Progenitor cell of endocrine pancreas (in vitro differentiated cells): ENCODE measurements at regions not wholly inside any gene's neighbourhood (a gene's known extent, or its start where the extent isn't known, plus 50 kb on each side); places are given as distances from the start of the nearest gene placed in this dataset.

Experiments used
- DNase-seq: peaks from one replicate; pipeline ENCODE4 v3.0.0; 2021; ENCODE audit warnings: low spot score; ENCODE audit not compliant: unreplicated experiment
- H3K27ac Mint-ChIP-seq: 2 replicates; pipeline ENCODE4 v1.8.0; 2021; ENCODE audit warnings: mild to moderate bottlenecking, moderate library complexity, mixed read lengths
- H3K27me3 Mint-ChIP-seq: 2 replicates; pipeline ENCODE4 v1.8.0; 2021; ENCODE audit warnings: mixed read lengths
- H3K36me3 Mint-ChIP-seq: 2 replicates; pipeline ENCODE4 v1.8.0; 2022; ENCODE audit warnings: mixed read lengths; ENCODE audit not compliant: insufficient read depth
- H3K4me1 Mint-ChIP-seq: 2 replicates; pipeline ENCODE4 v1.8.0; 2021; ENCODE audit warnings: low read depth, mixed read lengths
- H3K4me3 Mint-ChIP-seq: 2 replicates; pipeline ENCODE4 v1.8.0; 2021; ENCODE audit warnings: low read depth, mild to moderate bottlenecking, moderate library complexity, mixed read lengths
- H3K9me3 Mint-ChIP-seq: 2 replicates; pipeline ENCODE4 v1.8.0; 2021; ENCODE audit warnings: low read depth, mixed read lengths
- TF ChIP-seq, protein P1 (sequence below): fragments of 200-600 bp; sonication (generic); IDR thresholded peaks from one replicate; pipeline ENCODE4 v1.5.0; 2021; ENCODE audit warnings: antibody characterized with exemption, mild to moderate bottlenecking; ENCODE audit not compliant: unreplicated experiment

DNA sequence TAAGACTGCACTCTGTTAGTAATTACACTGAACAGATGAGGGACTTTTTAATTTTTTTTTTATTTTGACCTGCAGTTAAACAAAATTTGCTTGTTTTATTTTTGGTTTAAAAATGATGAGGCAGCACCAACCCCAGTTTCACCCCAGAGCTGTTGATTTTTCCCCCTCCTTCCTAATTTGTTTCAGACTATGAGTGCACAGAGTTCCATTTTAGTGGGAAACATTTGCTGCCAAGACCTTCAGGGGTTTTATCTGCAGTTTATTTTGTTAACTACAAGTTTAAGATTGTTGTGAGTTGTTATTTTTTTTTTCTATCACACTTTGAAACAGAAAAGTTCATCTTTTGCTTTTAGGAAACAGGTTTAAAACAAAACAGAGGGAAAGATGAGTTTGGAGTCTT, 455.9 kb upstream of the NR2F2 start:
- H3K4me3 Mint-ChIP-seq, result no peak overlapping the region

DNA sequence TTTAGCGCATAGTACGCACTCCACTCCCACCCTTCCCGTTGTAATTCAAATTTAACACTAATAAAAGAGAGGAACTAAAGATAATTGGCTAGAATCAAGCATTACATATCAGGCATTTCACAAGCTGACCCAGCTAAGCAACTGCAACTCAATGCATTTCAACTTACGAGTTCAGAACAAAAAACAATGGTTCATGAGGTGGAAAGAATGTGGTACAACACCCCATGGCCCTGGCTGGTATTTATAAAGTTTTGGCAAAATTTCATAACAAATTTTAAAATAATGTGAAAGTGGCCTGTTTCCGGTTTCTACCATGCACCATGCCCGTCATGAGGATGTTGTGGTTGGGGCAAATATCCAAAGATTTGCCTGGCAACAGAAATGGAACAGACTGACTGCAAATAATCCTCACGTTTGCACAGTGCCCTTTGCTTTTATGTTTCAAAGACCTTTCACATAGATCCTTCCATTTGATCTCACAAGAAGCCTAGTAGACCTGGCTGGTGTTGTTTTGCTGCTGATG, 455.3 kb upstream of the NR2F2 start:
- Mint-ChIP-seq H3K4me1 (no peaks in the 10 kb centered on the region), H3K4me3 (no peak overlapping the region)

More for the DNA sequence above, 455.9 kb upstream of the NR2F2 start:
- H3K27me3 Mint-ChIP-seq, result no peaks in the 10 kb centered on the region
- no peaks in the 10 kb centered on the region for H3K36me3 Mint-ChIP-seq
- no peak overlapping the region for H3K27ac Mint-ChIP-seq
- TF ChIP-seq, protein P1, sequence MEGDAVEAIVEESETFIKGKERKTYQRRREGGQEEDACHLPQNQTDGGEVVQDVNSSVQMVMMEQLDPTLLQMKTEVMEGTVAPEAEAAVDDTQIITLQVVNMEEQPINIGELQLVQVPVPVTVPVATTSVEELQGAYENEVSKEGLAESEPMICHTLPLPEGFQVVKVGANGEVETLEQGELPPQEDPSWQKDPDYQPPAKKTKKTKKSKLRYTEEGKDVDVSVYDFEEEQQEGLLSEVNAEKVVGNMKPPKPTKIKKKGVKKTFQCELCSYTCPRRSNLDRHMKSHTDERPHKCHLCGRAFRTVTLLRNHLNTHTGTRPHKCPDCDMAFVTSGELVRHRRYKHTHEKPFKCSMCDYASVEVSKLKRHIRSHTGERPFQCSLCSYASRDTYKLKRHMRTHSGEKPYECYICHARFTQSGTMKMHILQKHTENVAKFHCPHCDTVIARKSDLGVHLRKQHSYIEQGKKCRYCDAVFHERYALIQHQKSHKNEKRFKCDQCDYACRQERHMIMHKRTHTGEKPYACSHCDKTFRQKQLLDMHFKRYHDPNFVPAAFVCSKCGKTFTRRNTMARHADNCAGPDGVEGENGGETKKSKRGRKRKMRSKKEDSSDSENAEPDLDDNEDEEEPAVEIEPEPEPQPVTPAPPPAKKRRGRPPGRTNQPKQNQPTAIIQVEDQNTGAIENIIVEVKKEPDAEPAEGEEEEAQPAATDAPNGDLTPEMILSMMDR, result no peak
- DNase-seq, result no peak
- no peaks in the 10 kb centered on the region for H3K9me3 Mint-ChIP-seq
- no peaks in the 10 kb centered on the region for H3K4me1 Mint-ChIP-seq

DNA sequence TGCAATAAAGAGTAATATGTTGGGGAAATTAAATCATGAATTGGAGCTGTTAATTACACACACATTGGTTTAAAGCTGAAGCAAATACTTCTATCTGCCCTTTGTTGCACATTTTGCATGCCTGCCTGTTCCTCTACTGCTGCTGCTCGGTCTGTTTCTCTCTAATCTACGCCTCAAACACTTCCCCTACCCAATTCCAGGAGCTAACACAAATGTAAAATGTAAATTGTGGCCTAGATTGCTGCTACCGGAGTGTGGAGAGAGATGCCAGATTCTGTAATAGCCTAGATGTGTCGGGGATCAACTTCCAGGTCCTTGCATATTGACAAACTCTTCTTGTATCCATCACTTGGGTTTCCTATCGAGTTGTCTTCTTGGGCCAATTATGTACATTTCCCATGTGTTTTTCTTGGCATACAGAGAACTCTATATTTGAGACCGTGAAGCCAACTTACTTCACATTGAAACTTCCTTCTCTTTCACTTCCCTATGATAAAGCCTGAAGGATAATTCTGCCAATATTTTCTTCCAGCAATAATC, 450.4 kb upstream of the NR2F2 start:
- H3K9me3 Mint-ChIP-seq, result no peaks in the 10 kb centered on the region
- H3K27me3 Mint-ChIP-seq, result no peaks in the 10 kb centered on the region
- no peak overlapping the region for H3K27ac Mint-ChIP-seq
- no peak for DNase-seq
- peaks cover 10% of the 10 kb centered on the region for H3K4me1 Mint-ChIP-seq
- no peaks in the 10 kb centered on the region for H3K36me3 Mint-ChIP-seq
- H3K4me3 Mint-ChIP-seq, result no peak overlapping the region
- TF ChIP-seq, protein P1, result no peak

More for the DNA sequence above, 455.3 kb upstream of the NR2F2 start:
- no peak for DNase-seq
- no peaks in the 10 kb centered on the region for H3K9me3 Mint-ChIP-seq
- TF ChIP-seq, protein P1, result no peak
- no peaks in the 10 kb centered on the region for H3K36me3 Mint-ChIP-seq
- H3K27me3 Mint-ChIP-seq, result no peaks in the 10 kb centered on the region
- H3K27ac Mint-ChIP-seq, result no peak overlapping the region

DNA sequence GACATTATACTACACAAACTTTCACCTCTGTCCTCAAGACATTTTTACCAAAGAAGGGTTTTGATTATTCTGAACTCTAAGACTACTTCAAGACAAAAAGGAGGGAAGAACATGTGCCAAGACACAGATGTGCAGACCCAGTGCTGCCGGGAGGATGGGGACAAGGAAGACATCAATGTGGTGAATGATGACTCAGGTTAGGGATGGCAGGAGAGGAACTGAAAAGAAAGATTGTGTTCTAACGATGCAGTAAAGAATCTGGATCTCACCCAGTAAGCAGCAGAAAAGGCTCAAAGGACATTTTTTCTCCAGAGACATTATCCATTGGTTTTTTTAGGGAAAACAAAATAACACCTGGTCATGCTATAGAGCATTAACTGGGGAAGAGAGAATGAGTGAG, 449.9 kb upstream of the NR2F2 start:
- Mint-ChIP-seq H3K4me3 (no peak overlapping the region), H3K36me3 (no peaks in the 10 kb centered on the region), H3K9me3 (no peaks in the 10 kb centered on the region), H3K27ac (no peak overlapping the region), H3K4me1 (peaks cover 10% of the 10 kb centered on the region), H3K27me3 (no peaks in the 10 kb centered on the region)
- TF ChIP-seq, protein P1, result no peak
- DNase-seq, result no peak

DNA sequence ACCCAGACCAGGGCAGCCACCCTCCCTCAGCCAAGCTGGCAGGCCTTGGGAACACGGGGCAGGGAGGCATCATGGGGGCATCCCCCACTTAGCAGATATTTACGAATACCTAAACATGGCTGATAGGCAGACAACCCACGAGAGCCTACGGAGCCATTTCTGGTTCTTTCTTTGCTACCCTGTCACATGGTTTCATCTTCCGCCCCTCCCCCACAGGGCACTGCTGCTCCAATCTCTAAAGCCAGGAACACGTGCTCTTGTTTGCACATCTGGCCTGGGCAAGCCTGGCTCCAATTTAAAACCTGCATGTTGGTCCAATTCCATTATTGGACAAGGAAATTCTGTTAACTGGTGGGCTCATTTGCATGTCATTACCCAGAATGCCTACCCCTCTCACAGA, 447.4 kb upstream of the NR2F2 start:
- H3K36me3 Mint-ChIP-seq, result no peaks in the 10 kb centered on the region
- DNase-seq, result no peak

More for the DNA sequence above, 447.4 kb upstream of the NR2F2 start:
- H3K4me1 Mint-ChIP-seq, result peaks cover 12% of the 10 kb centered on the region
- no peaks in the 10 kb centered on the region for H3K27me3 Mint-ChIP-seq
- TF ChIP-seq, protein P1, result no peak
- no peaks in the 10 kb centered on the region for H3K9me3 Mint-ChIP-seq
- H3K27ac Mint-ChIP-seq, result no peak overlapping the region
- H3K4me3 Mint-ChIP-seq, result no peak overlapping the region
